SK-N-SH treated with all-trans-retinoic acid at 6 μM for 48 hours (cell line): ENCODE measurements at regions not wholly inside any gene's neighbourhood (a gene's known extent, or its start where the extent isn't known, plus 50 kb on each side); places are given as distances from the start of the nearest gene placed in this dataset.

Experiments
- ATAC-seq: fragments of 200-7000 bp; cut with Tn5 transposase; 3 replicates; pipeline ENCODE4 v1.9.1; 2020; ENCODE audit warnings: mild to moderate bottlenecking, moderate library complexity
- ARNTL ChIP-seq: fragments of 450-650 bp; formaldehyde crosslinking; IDR thresholded peaks from 2 replicates; pipeline ENCODE4 v1.5.0; 2020; ENCODE audit warnings: low read depth, mild to moderate bottlenecking, moderate library complexity, borderline replicate concordance
- BACH2 ChIP-seq: fragments of 250-450 bp; sonication (Bioruptor Pico); IDR thresholded peaks from 2 replicates; pipeline ENCODE4 v1.9.0; 2021; ENCODE audit warnings: mild to moderate bottlenecking, borderline replicate concordance
- CREB5 ChIP-seq: fragments of 250-450 bp; sonication (Bioruptor Pico); IDR thresholded peaks from 2 replicates; pipeline ENCODE4 v1.5.1; 2020; ENCODE audit warnings: low read depth, mild to moderate bottlenecking, moderate library complexity
- CSDC2 ChIP-seq: fragments of 250-450 bp; sonication (Bioruptor Pico); IDR thresholded peaks from 2 replicates; pipeline ENCODE4 v1.5.0; 2020; ENCODE audit warnings: mild to moderate bottlenecking, moderate library complexity
- CSRNP3 ChIP-seq: fragments of 250-450 bp; sonication (Bioruptor Pico); IDR thresholded peaks from 2 replicates; pipeline ENCODE4 v1.5.1; 2021; ENCODE audit warnings: mild to moderate bottlenecking, moderate library complexity
- ESRRG ChIP-seq: fragments of 250-450 bp; sonication (Bioruptor Pico); IDR thresholded peaks from 2 replicates; pipeline ENCODE4 v1.6.1; 2021; ENCODE audit warnings: mild to moderate bottlenecking
- ISL1 ChIP-seq: fragments of 250-450 bp; sonication (Bioruptor Pico); IDR thresholded peaks from 2 replicates; pipeline ENCODE4 v2.1.2; 2022; ENCODE audit warnings: mild to moderate bottlenecking, moderate library complexity
- OSR1 ChIP-seq: fragments of 250-450 bp; sonication (Bioruptor Pico); IDR thresholded peaks from 2 replicates; pipeline ENCODE4 v1.8.0; 2022; ENCODE audit warnings: moderate library complexity, mild to moderate bottlenecking, inconsistent platforms
- PATZ1 ChIP-seq: fragments of 250-450 bp; sonication (Bioruptor Pico); IDR thresholded peaks from 2 replicates; pipeline ENCODE4 v1.8.0; 2020; ENCODE audit warnings: mild to moderate bottlenecking, moderate library complexity, borderline replicate concordance
- POU6F1 ChIP-seq: fragments of 250-450 bp; sonication (Bioruptor Pico); IDR thresholded peaks from 2 replicates; pipeline ENCODE4 v1.8.0; 2021; ENCODE audit warnings: low read depth, mild to moderate bottlenecking, moderate library complexity, borderline replicate concordance
- PPARA ChIP-seq: fragments of 250-450 bp; sonication (Bioruptor Pico); IDR thresholded peaks from 2 replicates; pipeline ENCODE4 v1.5.0; 2020; ENCODE audit warnings: mild to moderate bottlenecking, borderline replicate concordance
- RARB ChIP-seq: fragments of 250-450 bp; sonication (Bioruptor Pico); IDR thresholded peaks from 2 replicates; pipeline ENCODE4 v1.8.0; 2021; ENCODE audit warnings: mild to moderate bottlenecking, moderate library complexity
- SNAI2 ChIP-seq: fragments of 250-450 bp; sonication (Bioruptor Pico); IDR thresholded peaks from 2 replicates; pipeline ENCODE4 v1.5.0; 2020; ENCODE audit warnings: mild to moderate bottlenecking, moderate library complexity
- TOX ChIP-seq: fragments of 250-450 bp; sonication (Bioruptor Pico); IDR thresholded peaks from 2 replicates; pipeline ENCODE4 v1.8.0; 2021; ENCODE audit warnings: mild to moderate bottlenecking, moderate library complexity, borderline replicate concordance
- TSHZ2 ChIP-seq: fragments of 250-450 bp; sonication (Bioruptor Pico); IDR thresholded peaks from 2 replicates; pipeline ENCODE4 v1.5.0; 2020; ENCODE audit warnings: mild to moderate bottlenecking, moderate library complexity
- ZC3H10 ChIP-seq: fragments of 250-450 bp; sonication (Bioruptor Pico); IDR thresholded peaks from 2 replicates; pipeline ENCODE4 v1.5.1; 2021; ENCODE audit warnings: mild to moderate bottlenecking, moderate library complexity
- ZFP3 ChIP-seq: fragments of 250-450 bp; sonication (Bioruptor Pico); IDR thresholded peaks from 2 replicates; pipeline ENCODE4 v1.5.0; 2020; ENCODE audit warnings: mild to moderate bottlenecking, moderate library complexity
- ZFP30 ChIP-seq: fragments of 450-650 bp; formaldehyde crosslinking; IDR thresholded peaks from 2 replicates; pipeline ENCODE4 v1.5.0; 2022; ENCODE audit warnings: mild to moderate bottlenecking, moderate library complexity
- ZNF565 ChIP-seq: fragments of 450-650 bp; formaldehyde crosslinking; conservative IDR thresholded peaks from 2 replicates; pipeline ENCODE4 v1.5.0; 2020; ENCODE audit warnings: low read depth, mild to moderate bottlenecking, moderate library complexity
- ZNF70 ChIP-seq: fragments of 450-650 bp; formaldehyde crosslinking; IDR thresholded peaks from 2 replicates; pipeline ENCODE4 v1.5.0; 2020; ENCODE audit warnings: mild to moderate bottlenecking, moderate library complexity
- ZNF8 ChIP-seq: fragments of 450-650 bp; formaldehyde crosslinking; IDR thresholded peaks from 2 replicates; pipeline ENCODE4 v1.5.0; 2020; ENCODE audit warnings: mild to moderate bottlenecking, moderate library complexity

GRCh38 chr14:97776890-97777558 is 979.8 kb downstream of the VRK1 start:
- no peak for ATAC-seq
- TF ChIP-seq ZFP3 (CRISPR knock-in tag): no peak
- no peak for TF ChIP-seq ESRRG
- TF ChIP-seq ZC3H10 (CRISPR knock-in tag): no peak

GRCh38 chr14:97777622-97778355 is 980.6 kb downstream of the VRK1 start:
- TF ChIP-seq CSRNP3 (CRISPR knock-in tag) (no peak), CSDC2 (no peak), ZC3H10 (CRISPR knock-in tag) (no peak), RARB (CRISPR knock-in tag) (no peak), ISL1 (CRISPR knock-in tag) (no peak), ZFP3 (CRISPR knock-in tag) (no peak), TOX (CRISPR knock-in tag) (no peak), ZNF8 (no peak), OSR1 (CRISPR knock-in tag) (no peak), CREB5 (CRISPR knock-in tag) (no peak), ZNF70 (CRISPR knock-in tag) (no peak), ARNTL (CRISPR knock-in tag) (no peak), BACH2 (no peak), ZNF565 (CRISPR knock-in tag) (no peak), PATZ1 (CRISPR knock-in tag) (no peak), ESRRG (no peak), POU6F1 (CRISPR knock-in tag) (no peak), ZFP30 (CRISPR knock-in tag) (no peak), SNAI2 (CRISPR knock-in tag) (no peak)
- ATAC-seq: no peak

- no peak for ATAC-seq
- TF ChIP-seq TSHZ2 (CRISPR knock-in tag) (no peak), SNAI2 (CRISPR knock-in tag) (no peak), ZNF565 (CRISPR knock-in tag) (no peak), ZFP30 (CRISPR knock-in tag) (no peak), ESRRG (no peak), PPARA (CRISPR knock-in tag) (no peak), ARNTL (CRISPR knock-in tag) (no peak), ZNF70 (CRISPR knock-in tag) (no peak), OSR1 (CRISPR knock-in tag) (no peak), ZC3H10 (CRISPR knock-in tag) (no peak), CSDC2 (no peak), BACH2 (no peak), CSRNP3 (CRISPR knock-in tag) (no peak), CREB5 (CRISPR knock-in tag) (no peak), TOX (CRISPR knock-in tag) (no peak)
- TF ChIP-seq, all 23 proteins: peak for 0
Observed at GRCh38 chr14:97779140-97779539, 982.0 kb downstream of the VRK1 start.
